ENCODE measurements at regions not wholly inside any gene's neighbourhood (a gene's known extent, or its start where the extent isn't known, plus 50 kb on each side); places are given as distances from the start of the nearest gene placed in this dataset.
A peak's percentile ranks its signal among the peaks of the same experiment; 100 is the strongest.
"Not testable (repeated sequence)": the region's sequence is repeated elsewhere in the genome, so short reads cannot be mapped to it uniquely, and the experiment has no call there.

DNA sequence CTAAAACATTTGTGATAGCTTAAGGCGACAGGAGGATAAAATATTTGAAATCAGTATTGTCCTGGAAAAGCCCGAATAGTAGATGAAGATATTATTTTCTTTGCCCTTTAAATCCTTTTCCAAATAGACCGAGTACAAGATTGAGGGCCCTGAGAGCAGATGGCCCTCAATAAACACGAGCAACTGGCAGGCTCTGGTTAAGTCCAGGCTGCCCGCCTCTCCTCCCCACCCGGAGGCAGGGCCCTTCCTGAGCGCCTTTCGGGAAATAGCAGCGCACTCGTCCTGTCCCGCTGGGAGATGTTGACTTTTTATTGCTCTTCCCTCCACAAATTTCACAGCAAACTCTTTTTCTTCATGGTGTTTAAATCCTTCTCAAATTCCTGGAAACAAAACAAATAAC lies 50.8 kb upstream of the MAX start:
- no peak for DNase-seq (ENCODE audit: low spot score)

DNA sequence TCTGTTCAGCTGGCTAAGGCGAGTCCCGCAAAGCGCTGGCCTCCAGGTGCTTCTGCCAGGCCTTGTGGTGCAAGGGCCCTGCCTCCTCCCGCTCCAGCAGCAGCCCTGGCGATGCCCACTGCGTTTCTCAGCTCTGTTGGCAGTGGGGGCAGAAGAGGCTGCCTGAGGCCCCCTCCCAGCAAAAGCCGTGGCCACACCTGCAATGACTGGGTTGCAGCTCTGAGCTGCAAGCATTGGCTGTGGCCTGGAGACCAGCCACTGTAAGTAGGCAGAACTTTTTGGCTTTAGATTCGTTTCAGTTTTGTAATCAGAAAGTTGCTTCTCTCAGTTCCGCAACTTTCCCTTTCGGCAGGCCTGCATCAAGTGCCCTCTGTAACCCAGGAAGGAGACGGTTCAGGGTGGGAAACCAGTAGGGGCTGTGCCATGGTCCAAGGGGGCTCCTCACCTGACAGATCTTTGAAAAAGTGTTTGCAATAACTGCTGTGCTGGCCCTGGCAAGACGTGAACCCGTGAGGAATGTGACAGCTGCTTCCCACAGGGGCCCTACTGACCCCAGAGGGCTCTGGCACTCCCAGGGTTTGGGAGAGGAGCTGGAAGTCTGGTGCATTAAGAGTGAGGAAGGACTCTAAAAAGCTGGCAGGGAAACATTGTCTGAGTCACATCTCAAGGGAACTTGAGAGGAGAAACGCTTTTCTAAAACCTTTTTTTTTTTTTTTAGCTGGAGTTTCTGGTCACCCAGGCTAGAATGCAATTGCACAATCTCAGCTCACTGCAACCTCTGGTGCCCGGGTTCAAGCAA lies 54.5 kb upstream of the MAX start:
- DNase-seq (ENCODE audit: low spot score) = no peak

DNA sequence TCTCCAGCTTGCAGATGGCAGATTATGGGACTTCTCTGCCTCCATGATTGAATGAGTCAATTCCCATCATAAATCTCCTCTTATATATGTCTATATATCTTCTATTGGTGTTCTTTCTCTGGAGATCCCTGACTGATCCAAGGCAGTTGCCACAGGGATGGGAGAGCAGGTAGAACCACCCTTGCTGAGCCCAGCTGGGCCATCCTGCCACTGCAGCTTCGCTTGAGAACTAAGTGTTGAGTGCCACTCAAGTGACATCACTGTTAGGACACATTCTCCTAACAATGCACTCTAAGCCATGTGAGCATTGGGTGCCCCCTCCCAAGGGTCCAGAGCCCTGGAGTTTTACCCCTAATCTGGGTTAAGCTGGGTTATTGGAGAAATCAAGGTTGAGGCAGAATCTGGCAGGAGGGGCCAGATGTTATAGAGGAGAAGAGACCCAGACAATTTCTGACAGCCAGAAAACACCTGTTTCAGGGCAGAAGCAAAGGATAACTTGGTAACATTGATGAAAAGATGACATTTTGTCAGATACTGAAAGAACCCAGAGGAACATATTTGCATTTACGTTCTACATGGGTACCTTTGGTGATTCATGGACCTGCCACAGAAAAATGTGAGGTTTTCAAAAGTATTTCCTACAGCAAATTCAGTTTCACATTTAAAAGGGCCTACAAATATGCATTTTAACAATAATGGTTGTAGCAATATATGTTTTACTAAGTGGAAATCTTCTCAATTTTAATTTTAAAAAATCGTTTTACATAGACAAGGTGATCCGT lies 57.2 kb upstream of the MAX start:
- no peak for DNase-seq (ENCODE audit: low spot score)

DNA sequence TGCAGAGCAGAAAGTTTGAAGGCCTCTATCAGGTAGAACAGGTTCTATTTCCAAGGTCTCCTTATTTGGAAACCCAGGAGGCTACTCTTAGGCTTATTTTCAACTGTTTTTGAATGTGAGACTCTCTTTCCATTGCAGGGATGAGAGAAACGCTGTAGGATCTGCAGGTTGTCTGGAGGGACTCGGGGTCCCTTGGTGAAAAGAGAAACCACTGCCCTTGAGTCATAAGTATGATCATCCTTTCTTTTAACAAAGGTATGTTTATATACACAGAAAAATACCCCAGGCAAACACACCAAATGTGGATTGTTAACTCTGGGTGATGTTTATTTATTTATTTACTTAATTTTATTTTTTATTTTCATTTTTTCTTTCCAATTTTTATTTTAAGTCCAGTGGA lies 57.8 kb upstream of the MAX start:
- DNase-seq (ENCODE audit: low spot score) = no peak

DNA sequence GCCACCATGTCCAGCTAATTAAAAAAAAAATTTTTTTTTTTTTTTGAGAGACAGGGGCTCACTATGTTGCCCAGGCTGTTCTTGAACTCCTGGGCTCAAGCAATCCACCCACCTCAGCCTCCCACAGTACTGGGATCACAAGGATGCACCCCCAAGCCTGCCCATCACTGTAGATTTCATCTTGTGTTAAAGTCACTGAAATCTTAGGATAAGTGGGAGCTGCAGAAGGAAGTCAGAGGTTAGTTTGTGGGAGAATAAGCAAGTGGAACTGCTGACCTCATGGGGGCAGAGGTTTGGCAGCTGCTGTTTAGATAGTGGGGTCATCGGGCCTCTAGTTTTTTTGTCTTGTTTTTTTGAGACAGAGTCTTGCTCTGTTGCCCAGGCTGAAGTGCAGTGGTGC lies 59.7 kb upstream of the MAX start:
- DNase-seq (ENCODE audit: low spot score) = no peak

DNA sequence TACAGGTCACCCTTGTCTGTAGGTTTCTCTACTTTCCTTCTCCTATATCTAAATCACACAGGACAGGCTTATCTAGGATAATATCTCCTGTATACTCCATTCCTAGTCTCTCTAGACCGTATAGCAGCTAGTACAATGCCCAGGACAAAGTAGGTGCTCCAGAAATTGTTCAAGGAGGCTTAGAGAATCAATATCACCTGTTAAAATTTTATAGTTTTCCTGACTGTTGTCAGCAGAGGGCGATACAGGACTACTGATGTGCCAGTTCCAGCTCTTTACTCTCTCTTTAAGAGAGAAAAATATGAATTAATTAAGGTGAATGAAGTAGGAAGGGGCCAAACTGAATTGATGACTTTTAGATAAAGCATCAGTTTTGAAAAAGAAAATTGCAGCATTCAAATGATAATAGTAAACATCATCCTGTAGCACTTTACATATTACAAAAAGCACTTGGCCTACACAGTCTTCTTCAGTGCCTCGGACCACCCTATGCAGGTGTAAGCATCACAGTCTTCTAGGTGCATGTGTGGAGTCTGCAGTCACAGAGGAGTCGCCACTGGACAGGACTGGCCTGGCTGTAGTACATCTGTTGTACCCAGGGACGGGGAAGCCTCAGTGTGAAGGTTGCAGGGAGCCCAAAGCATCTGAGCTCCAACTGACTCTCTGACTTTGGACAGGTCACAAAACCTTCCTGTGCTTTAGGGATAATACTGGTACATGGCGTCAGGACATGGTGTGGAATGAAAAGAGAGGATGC lies 61.9 kb upstream of the MAX start:
- peak; percentile 23 for DNase-seq (ENCODE audit: low spot score)

DNA sequence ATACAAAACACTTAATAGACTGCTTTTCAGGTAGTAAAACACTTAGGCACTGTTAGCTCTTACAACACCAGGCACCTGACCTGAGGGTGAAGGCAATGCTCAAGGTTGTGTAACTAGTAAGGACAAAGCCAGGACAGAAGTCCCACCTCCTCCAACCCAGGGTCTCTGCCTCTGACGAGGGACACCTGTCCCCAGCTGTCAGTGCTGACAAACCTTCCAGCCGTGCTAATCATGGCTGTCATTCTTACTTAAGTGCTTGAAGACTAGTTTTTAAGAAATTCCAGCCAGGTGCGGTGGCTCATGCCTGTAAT lies 62.5 kb upstream of the MAX start:
- no peak for DNase-seq (ENCODE audit: low spot score)

DNA sequence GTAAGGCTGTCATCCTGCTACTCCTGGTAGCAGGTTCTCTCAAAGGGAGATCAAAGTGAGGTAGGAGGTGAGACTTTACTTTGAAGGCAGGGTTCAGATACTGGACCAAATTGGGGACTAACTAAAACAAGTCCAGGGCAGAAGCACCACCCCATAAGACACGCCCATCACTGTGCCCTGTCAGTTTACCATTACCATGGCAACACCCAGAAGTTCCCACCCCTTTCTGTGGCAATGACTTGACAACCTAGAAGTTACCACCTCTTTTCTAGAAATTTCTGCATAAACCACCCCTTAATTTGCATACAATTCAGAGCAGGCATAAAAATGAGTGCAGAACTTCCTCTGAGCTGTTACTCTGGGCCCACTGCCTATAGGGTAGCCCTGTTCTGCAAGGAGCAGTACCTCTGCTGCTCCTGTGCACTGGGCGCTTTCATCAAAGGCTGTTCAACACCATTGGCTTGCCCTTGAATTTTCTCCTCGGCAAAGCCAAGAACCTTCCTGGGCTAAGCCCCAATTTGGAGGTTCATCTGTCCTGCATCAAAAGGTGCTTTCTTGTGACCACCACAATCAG lies 64.8 kb upstream of the MAX start:
- DNase-seq (ENCODE audit: low spot score) = no peak

DNA sequence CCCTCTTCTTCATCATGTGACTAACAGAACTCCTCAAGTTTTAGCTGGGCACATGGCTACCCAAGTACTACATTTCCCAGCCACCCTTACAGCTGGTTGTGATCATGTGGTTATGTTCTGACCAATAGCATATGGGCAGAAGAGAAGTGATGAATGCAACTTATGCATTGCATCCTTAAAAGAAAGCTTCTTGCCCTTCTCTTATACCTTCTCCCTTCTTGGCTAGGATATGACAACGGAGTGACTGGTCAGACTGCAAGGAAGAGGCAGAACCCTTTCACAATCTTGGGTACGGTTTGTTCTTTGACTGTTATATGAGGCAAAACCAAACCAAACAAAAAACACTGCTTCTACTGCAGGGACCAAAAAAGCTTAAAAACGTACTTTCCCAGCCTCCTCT lies 66.5 kb upstream of the MAX start:
- no peak for DNase-seq (ENCODE audit: low spot score)

- DNase-seq (ENCODE audit: low spot score) = no peak
These were observed 67.0 kb upstream of the MAX start for GRCh38 chr14:65169351-65169750.

DNA sequence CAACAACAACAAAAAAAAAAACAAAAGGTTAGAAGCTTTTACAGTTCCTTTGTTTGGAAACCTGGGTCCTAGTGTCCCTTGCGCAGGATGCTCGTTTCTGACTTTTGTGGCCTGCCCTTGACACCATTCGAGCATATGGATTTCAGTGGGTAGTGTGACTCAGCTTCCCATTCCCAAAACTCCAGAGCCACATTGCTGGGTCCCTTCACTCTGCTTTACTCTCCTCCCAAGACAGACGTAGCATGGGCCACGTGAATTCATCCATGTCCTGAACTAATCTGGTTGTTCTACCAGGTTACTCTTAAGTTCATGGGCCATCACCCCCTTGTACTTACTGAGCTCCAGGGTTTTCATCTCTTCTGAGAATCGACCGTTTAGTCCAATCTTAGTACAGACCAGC lies 68.0 kb upstream of the MAX start:
- no peak for DNase-seq (ENCODE audit: low spot score)

- DNase-seq (ENCODE audit: low spot score) = no peak
These were observed 68.6 kb upstream of the MAX start for GRCh38 chr14:65170768-65171507.

DNA sequence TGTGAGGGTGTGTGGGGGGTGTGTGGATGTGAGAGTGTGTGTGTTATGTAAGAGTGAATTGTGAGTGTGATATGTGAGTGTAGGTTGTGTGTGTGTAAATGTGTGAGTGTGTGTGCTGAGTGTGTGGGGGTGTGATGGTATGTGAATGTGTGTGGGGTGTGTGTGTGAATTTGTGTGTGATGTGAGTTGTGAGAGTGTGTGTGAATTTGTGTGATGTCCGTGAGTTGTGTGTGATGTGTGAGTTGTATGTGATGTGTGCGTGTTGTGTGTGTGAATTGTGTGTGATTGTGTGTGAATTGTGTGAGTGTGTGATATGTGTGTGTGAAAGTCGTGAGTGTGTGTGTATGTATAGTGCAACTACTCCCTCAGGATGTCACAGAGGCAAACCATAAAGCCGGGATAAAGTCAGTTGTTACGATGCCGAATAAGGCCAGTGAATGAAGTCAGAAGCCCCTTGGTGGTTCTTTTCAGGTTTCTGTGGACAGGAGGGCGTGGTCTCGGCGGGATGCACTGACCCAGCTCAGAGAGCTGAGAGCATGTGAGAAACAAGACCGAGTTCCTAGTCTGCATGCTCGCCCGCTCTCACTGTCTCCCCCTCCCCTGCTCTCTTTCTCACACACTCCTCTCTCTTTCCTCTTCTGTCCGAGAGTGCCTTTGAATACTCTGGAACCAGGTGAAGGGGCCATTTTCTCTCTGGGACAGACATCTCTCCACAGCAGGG lies 71.8 kb upstream of the MAX start:
- DNase-seq (ENCODE audit: low spot score) = no peak

DNA sequence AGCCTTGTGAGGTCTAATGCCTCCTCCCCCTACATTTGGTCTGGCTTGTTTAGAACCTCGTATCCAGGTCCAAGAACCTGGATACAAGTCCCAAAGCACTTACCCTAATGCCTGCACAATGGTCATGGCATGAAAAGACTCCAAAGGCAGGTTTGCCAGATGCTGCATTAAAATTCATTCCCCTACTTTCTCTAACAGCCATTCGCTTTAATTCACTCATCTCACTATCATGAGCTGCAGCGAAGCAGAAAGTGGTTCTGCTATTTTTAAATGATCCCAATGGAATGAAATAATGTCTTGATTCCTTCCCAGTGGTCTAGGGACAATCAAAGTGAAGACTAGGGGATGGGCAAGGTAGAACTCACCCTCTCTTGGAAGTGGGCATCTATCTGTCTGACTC lies 72.5 kb upstream of the MAX start:
- no peak for DNase-seq (ENCODE audit: low spot score)

GRCh38 chr14:65177551-65177950 lies 75.2 kb upstream of the MAX start:
- DNase-seq (ENCODE audit: low spot score) = no peak

DNA sequence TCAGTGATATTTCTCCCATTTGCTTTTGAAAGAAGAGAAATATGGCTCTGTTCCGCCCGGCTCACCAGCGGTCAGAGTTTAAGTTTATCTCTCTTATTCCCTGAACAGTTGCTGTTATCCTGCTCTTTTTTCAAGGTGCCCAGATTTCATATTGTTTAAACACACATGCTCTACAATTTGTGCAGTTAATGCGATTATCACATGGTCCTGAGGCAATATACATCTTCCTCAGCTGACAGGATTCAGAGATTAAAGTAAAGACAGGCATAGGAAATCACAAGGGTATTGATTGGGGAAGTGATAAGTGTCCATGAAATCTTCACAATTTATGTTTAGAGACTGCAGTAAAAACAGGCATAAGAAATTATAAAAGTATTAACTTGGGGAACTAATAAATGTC lies 76.9 kb upstream of the MAX start:
- not testable (repeated sequence) for DNase-seq (ENCODE audit: low spot score)

DNA sequence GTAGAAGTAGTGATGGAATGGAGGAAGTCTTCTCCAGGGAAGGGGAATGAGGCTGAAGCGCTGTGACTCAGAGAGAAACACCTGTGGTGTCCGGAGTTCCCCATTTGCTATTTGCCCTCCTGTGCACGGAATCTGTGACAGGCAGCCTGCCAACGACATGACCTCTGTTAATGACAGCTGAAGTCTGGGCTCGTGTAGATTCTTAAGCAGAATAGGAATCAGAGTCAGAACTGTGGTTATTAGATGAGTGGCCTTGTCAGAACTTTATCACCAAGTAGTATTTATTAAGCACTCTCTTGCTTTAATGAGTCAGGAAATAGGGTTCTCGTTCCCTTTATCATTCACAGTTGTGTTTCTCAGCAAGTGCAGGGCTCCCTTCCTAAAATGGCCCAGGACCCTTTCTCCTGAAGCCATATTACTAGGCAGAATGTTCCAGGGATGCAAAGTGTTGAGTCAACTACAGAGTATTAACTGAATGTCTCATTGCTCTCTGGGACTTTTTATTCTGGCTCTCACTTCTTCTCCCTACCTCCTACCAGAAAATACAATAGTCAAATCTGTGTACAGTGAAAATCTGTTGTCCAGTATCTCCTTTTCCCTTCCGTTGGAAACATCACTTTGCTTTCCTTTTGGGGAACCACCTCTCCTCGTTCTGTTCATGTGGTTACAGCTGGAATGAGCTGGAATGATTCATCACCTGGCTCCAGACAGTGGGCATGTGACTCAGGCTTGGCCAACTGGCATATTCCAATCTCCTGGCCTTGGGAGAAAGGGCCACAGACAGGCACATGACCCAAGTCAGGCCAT lies 77.8 kb upstream of the MAX start:
- DNase-seq (ENCODE audit: low spot score) = peak; percentile 77

- no peak for DNase-seq (ENCODE audit: low spot score)
These were observed 78.4 kb upstream of the MAX start for GRCh38 chr14:65180725-65181025.

- DNase-seq (ENCODE audit: low spot score) = no peak
These were observed 81.9 kb upstream of the MAX start for GRCh38 chr14:65184032-65184764.

GRCh38 chr14:65185829-65186228 lies 83.5 kb upstream of the MAX start:
- DNase-seq (ENCODE audit: low spot score) = no peak

Data from mucosa of gallbladder (tissue), 1 donor.